ENCODE measurements at regions not wholly inside any gene's neighbourhood (a gene's known extent, or its start where the extent isn't known, plus 50 kb on each side); places are given as distances from the start of the nearest gene placed in this dataset.

GRCh38 chr15:81504170-81504905, 130.3 kb upstream of the TMC3 start (continued):
- TF ChIP-seq ZBTB40 (IDR thresholded peaks at IDR 0.05), result no peak
- no peak for TF ChIP-seq ZBTB40 (CRISPR knock-in tag; IDR thresholded peaks at IDR 0.05)
- no peak for TF ChIP-seq HINFP (tag; conservative IDR thresholded peaks at IDR 0.05; ENCODE audit: low read depth)
- TF ChIP-seq NFIC (IDR thresholded peaks at IDR 0.05), result no peak
- no peak for TF ChIP-seq ZNF41 (CRISPR knock-in tag; conservative IDR thresholded peaks at IDR 0.05)
- no peak for TF ChIP-seq BDP1 (IDR thresholded peaks at IDR 0.05; ENCODE audit: insufficient read depth, insufficient read length)
- no peak for TF ChIP-seq ZNF217 (CRISPR knock-in tag; IDR thresholded peaks at IDR 0.05)
- TF ChIP-seq ZHX1 (conservative IDR thresholded peaks at IDR 0.05; ENCODE audit: low read length), result no peak
- no peak for TF ChIP-seq ZNF584 (CRISPR knock-in tag; IDR thresholded peaks at IDR 0.05; ENCODE audit: low read depth)
- peak; percentile 2 for TF ChIP-seq MEIS2 (IDR thresholded peaks at IDR 0.05; ENCODE audit: partially characterized antibody)
- no peak for TF ChIP-seq TRIM25 (IDR thresholded peaks at IDR 0.05; ENCODE audit: borderline replicate concordance)
